AG04450 (cell line): ENCODE measurements at regions not wholly inside any gene's neighbourhood (a gene's known extent, or its start where the extent isn't known, plus 50 kb on each side); places are given as distances from the start of the nearest gene placed in this dataset.
"Not testable (repeated sequence)": the region's sequence is repeated elsewhere in the genome, so short reads cannot be mapped to it uniquely, and the experiment has no call there.

Experiments used
- CTCF ChIA-PET: fragments of 300-600, 350-600 bp; formaldehyde crosslinking; extraction: SDS; loops from one replicate; lab custom pipeline; 2022; ENCODE audit warnings: antibody characterized with exemption, inconsistent platforms; lab: Charles Lee
- POLR2A ChIA-PET: fragments of 350-600 bp; formaldehyde crosslinking; extraction: SDS; loops from one replicate; lab custom pipeline; 2021; ENCODE audit warnings: antibody characterized with exemption, inconsistent platforms; lab: Yijun Ruan, JAX
- DNase-seq: peaks from one replicate; pipeline ENCODE4 v3.0.0-alpha.2; 2011; ENCODE audit warnings: low read depth, low spot score
- H3K27ac ChIP-seq: one replicate; pipeline ENCODE4 v1.5.1; 2012; ENCODE audit warnings: low read depth, low read length, control low read depth
- H3K27me3 ChIP-seq: one replicate; pipeline ENCODE4 v1.6.0; 2012; ENCODE audit warnings: low read length; ENCODE audit not compliant: control insufficient read depth, insufficient read depth
- H3K4me3 ChIP-seq: 2 replicates; pipeline ENCODE4 v1.5.1; 2011; ENCODE audit warnings: mild to moderate bottlenecking, low read depth, low read length, control low read depth
- H3K9me3 ChIP-seq: 2 replicates; pipeline ENCODE4 v1.5.1; 2012; ENCODE audit warnings: low read length; ENCODE audit not compliant: control insufficient read depth, insufficient read depth
- CTCF ChIP-seq: IDR thresholded peaks from 2 replicates; pipeline ENCODE4 v1.5.1; 2011; ENCODE audit warnings: low read depth, low read length, control low read depth, inconsistent platforms

- Histone ChIP-seq H3K27ac (no peak overlapping the region), H3K4me3 (no peak overlapping the region), H3K9me3 (no peaks in the 10 kb centered on the region), H3K27me3 (no peaks in the 10 kb centered on the region)
- CTCF ChIA-PET, result no interaction called here
- POLR2A ChIA-PET, result no interaction called here
- DNase-seq, result no peak
- no peak for TF ChIP-seq CTCF
These were observed 138.2 kb upstream of the HUWE1 start for GRCh38 chrX:53824686-53825085.

DNA sequence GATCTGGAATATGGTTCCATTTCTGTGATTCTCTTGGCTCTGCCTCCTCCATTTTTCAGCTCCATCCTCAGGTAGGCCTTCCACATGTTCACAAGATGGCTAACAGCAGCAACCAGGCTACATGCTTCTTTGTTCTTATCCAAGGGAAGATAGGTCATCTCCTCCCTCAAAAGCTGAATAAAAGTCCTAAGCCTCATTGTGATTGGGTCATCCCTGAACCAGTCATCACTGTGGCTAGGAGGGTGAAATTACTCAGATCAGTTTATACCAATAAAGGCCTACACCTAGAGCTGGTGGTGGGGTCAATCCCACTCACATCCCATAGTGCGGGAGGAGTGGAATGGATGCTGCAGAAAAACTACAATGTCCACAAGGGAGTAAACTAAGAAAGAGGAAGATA lies 131.6 kb upstream of the HUWE1 start:
- H3K4me3 ChIP-seq, POLR2A ChIA-PET, CTCF ChIA-PET, DNase-seq, H3K27me3 ChIP-seq, H3K9me3 ChIP-seq, H3K27ac ChIP-seq: not testable (repeated sequence)

- POLR2A ChIA-PET, result no interaction called here
- H3K27me3 ChIP-seq, result no peaks in the 10 kb centered on the region
These were observed 131.0 kb upstream of the HUWE1 start for GRCh38 chrX:53817548-53817947.

GRCh38 chrX:53813670-53814440 lies 127.3 kb upstream of the HUWE1 start:
- no peak for DNase-seq
- ChIA-PET POLR2A (no interaction called here), CTCF (no interaction called here)
- no peaks in the 10 kb centered on the region for H3K9me3 ChIP-seq
- no peak overlapping the region for H3K27ac ChIP-seq
- TF ChIP-seq CTCF, result no peak
- no peak overlapping the region for H3K4me3 ChIP-seq
- H3K27me3 ChIP-seq, result no peaks in the 10 kb centered on the region

More at GRCh38 chrX:53817548-53817947, 131.0 kb upstream of the HUWE1 start:
- CTCF ChIA-PET, result no interaction called here
- no peak overlapping the region for H3K4me3 ChIP-seq
- H3K9me3 ChIP-seq, result no peaks in the 10 kb centered on the region
- H3K27ac ChIP-seq, result no peak overlapping the region
- no peak for DNase-seq
- TF ChIP-seq CTCF, result no peak

DNA sequence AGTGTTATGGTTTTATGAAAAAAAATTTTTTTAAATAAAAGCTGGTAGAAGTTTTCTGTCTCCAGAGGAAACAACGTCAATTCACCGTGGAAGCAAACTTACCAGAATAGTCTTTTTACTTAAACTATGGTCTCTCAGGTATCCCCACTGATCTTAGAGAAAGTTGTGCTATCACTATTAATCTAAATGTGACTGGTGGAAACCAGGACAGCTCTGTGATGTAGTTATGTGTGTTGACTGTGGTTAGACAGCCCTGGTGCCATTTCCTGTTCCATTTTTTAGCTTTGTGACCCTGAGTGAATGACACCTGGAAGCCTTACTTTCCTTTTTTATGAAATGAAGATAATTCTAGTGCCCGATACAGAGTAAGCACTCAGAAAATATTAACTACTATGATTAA lies 111.8 kb upstream of the HUWE1 start:
- Histone ChIP-seq H3K27me3 (no peaks in the 10 kb centered on the region), H3K27ac (no peak overlapping the region), H3K9me3 (no peaks in the 10 kb centered on the region), H3K4me3 (no peak overlapping the region)
- TF ChIP-seq CTCF, result no peak
- CTCF ChIA-PET, result no interaction called here
- no peak for DNase-seq
- POLR2A ChIA-PET, result no interaction called here
